Tibial artery (tissue), 4 donors: ENCODE measurements at regions not wholly inside any gene's neighbourhood (a gene's known extent, or its start where the extent isn't known, plus 50 kb on each side); places are given as distances from the start of the nearest gene placed in this dataset.

Experiments used
- DNase-seq, 2 donors: peaks; one replicate each; pipeline ENCODE4 v3.0.0-alpha.2; 2019
- H3K27ac ChIP-seq, 2 donors: fragments of 200-600 bp; sonication (generic) in 1 of 2; 1 replicate in 1 of 2; 2 replicates in 1 of 2; pipeline ENCODE4 v1.5.1; 2018 to 2019; ENCODE audit warnings: mild to moderate bottlenecking in 1 of 2
- H3K27me3 ChIP-seq, 2 donors: fragments of 200-600 bp; sonication (generic) in 1 of 2; one replicate each; pipeline versions ENCODE4 v1.5.1 to v1.6.0; 2016 to 2019
- H3K36me3 ChIP-seq, 3 donors: fragments of 200-600 bp; sonication (generic) in 2 of 3; one replicate each; pipeline ENCODE4 v1.5.1; 2016 to 2019; ENCODE audit warnings: mild to moderate bottlenecking in 2 of 3
- H3K4me1 ChIP-seq, 4 donors: fragments of 200-600 bp; sonication (generic) in 2 of 4; 1 replicate in 3 of 4; 2 replicates in 1 of 4; pipeline ENCODE4 v1.5.1; 2016 to 2019
- H3K4me3 ChIP-seq, 2 donors: fragments of 200-600 bp; sonication (generic) in 1 of 2; 1 replicate in 1 of 2; 2 replicates in 1 of 2; pipeline ENCODE4 v1.5.1; 2018 to 2019; ENCODE audit warnings: mild to moderate bottlenecking in 2 of 2
- H3K9me3 ChIP-seq, 3 donors: fragments of 200-600 bp; sonication (generic) in 1 of 3; one replicate each; pipeline ENCODE4 v1.5.1; 2016 to 2019
- CTCF ChIP-seq, 2 experiments: fragments of 200-600 bp in 1 of 2; fragments of 450-650 bp in 1 of 2; IDR thresholded peaks; one replicate each; pipeline ENCODE4 v1.5.1; 2017 to 2019; ENCODE audit warnings: antibody characterized with exemption in 2 of 2, mild to moderate bottlenecking in 1 of 2, moderate library complexity in 1 of 2
- intact Hi-C: fragments of 100-400 bp; cut with DNase I; formaldehyde crosslinking; loops from one replicate; pipeline ENCODE4 v1.15.0; 2023; ENCODE audit warnings: low total_unique reads

- Histone ChIP-seq H3K27me3 (no peaks in the 10 kb centered on the region), H3K36me3 (no peaks in the 10 kb centered on the region), H3K4me3 (no peak overlapping the region), H3K9me3 (no peaks in the 10 kb centered on the region), H3K4me1 (peaks cover 0 to 32% (median 9%) of the 10 kb centered on the region in 4 donors), H3K27ac (no peak overlapping the region)
- DNase-seq = no peak
- intact Hi-C loops = no loop called here
- no peak for TF ChIP-seq CTCF (IDR thresholded peaks at IDR 0.05)
Observed at GRCh38 chr2:236717729-236718128, 148.1 kb downstream of the ACKR3 start.

- Histone ChIP-seq H3K9me3 (no peaks in the 10 kb centered on the region), H3K4me3 (no peak overlapping the region), H3K36me3 (no peaks in the 10 kb centered on the region), H3K27ac (no peak overlapping the region), H3K4me1 (peaks cover 0 to 26% (median 9%) of the 10 kb centered on the region in 4 donors), H3K27me3 (no peaks in the 10 kb centered on the region)
- DNase-seq = no peak
- no peak for TF ChIP-seq CTCF (IDR thresholded peaks at IDR 0.05)
- intact Hi-C loops = no loop called here
Observed at GRCh38 chr2:236718207-236718992, 148.8 kb downstream of the ACKR3 start.

GRCh38 chr2:236719192-236719635 lies 149.6 kb downstream of the ACKR3 start:
- no peak for DNase-seq
- H3K27me3 ChIP-seq = no peaks in the 10 kb centered on the region
- H3K9me3 ChIP-seq = no peaks in the 10 kb centered on the region
- H3K4me1 ChIP-seq = peaks cover 0 to 19% (median 8%) of the 10 kb centered on the region in 4 donors
- no peaks in the 10 kb centered on the region for H3K36me3 ChIP-seq
- H3K4me3 ChIP-seq = no peak overlapping the region
- TF ChIP-seq CTCF (IDR thresholded peaks at IDR 0.05) = no peak
- intact Hi-C loops = no loop called here
- no peak overlapping the region for H3K27ac ChIP-seq

GRCh38 chr2:236720974-236721540 lies 151.4 kb downstream of the ACKR3 start:
- H3K27ac ChIP-seq = no peak overlapping the region
- H3K9me3 ChIP-seq = no peaks in the 10 kb centered on the region
- H3K4me1 ChIP-seq = peaks cover 0 to 12% (median 7%) of the 10 kb centered on the region in 4 donors
- no peaks in the 10 kb centered on the region for H3K36me3 ChIP-seq
- no peak for DNase-seq
- H3K27me3 ChIP-seq = no peaks in the 10 kb centered on the region
- no peak overlapping the region for H3K4me3 ChIP-seq
- TF ChIP-seq CTCF (IDR thresholded peaks at IDR 0.05) = no peak
- intact Hi-C loops = no loop called here

- DNase-seq = no peak
Observed at GRCh38 chr2:236724200-236724599, 154.6 kb downstream of the ACKR3 start.

More at GRCh38 chr2:236724200-236724599, 154.6 kb downstream of the ACKR3 start:
- Histone ChIP-seq H3K36me3 (no peaks in the 10 kb centered on the region), H3K4me3 (no peak overlapping the region), H3K27ac (no peak overlapping the region), H3K9me3 (no peaks in the 10 kb centered on the region), H3K27me3 (no peaks in the 10 kb centered on the region), H3K4me1 (peaks cover 0 to 12% (median 7%) of the 10 kb centered on the region in 4 donors)
- intact Hi-C loops = no loop called here
- TF ChIP-seq CTCF (IDR thresholded peaks at IDR 0.05) = no peak
